ENCODE measurements at regions not wholly inside any gene's neighbourhood (a gene's known extent, or its start where the extent isn't known, plus 50 kb on each side); places are given as distances from the start of the nearest gene placed in this dataset.

GRCh38 chr9:111222757-111223156 is 107.3 kb downstream of the OR2K2 start:
- ATAC-seq (ENCODE audit: low read depth) (no peak), DNase-seq (no peak)
- Histone ChIP-seq H3K79me1 (ENCODE audit: low read depth in 1 of 2, low read length in 2 of 2) (no peaks in the 10 kb centered on the region), H3K4me3 (ENCODE audit: insufficient read depth, low read depth, low read length) (no peak overlapping the region), H3K14ac (replicated peaks; ENCODE audit: low read depth, low read length) (no peak overlapping the region), H2BK120ac (ENCODE audit: low read depth, low read length) (no peak overlapping the region), H3K56ac (ENCODE audit: extremely low read depth, insufficient read depth, low read length) (no peak overlapping the region), H3K9me1 (ENCODE audit: insufficient read depth, low read length) (no peaks in the 10 kb centered on the region), H3K36me3 (ENCODE audit: control insufficient read depth, insufficient read depth, low read length) (no peaks in the 10 kb centered on the region), H2AFZ (replicated peaks; ENCODE audit: low read length, poor library complexity) (no peak overlapping the region), H3K4me1 (ENCODE audit: control insufficient read depth, insufficient read depth, low read length) (no peaks in the 10 kb centered on the region), H3K4me2 (ENCODE audit: low read depth, low read length) (no peak overlapping the region), H2BK20ac (ENCODE audit: low read depth, low read length) (no peak overlapping the region), H3K18ac (ENCODE audit: low read depth, low read length) (no peak overlapping the region), H2BK5ac (ENCODE audit: low read depth, low read length, poor library complexity, severe bottlenecking) (no peak overlapping the region), H3K27ac (ENCODE audit: insufficient read depth, low read length) (no peak overlapping the region), H2AK9ac (replicated peaks; ENCODE audit: low read depth, low read length, poor library complexity) (no peak overlapping the region), H3K9me3 (ENCODE audit: control insufficient read depth, insufficient read depth, low read length) (no peaks in the 10 kb centered on the region), H2AK5ac (ENCODE audit: low read depth, low read length) (no peak overlapping the region), H2BK15ac (ENCODE audit: low read depth, low read length) (no peak overlapping the region), H3K27me3 (ENCODE audit: control insufficient read depth, insufficient read depth, low read length) (no peaks in the 10 kb centered on the region), H3K23ac (ENCODE audit: low read depth, low read length) (no peak overlapping the region), H4K91ac (ENCODE audit: insufficient read depth, low read depth, low read length) (no peak overlapping the region), H4K5ac (ENCODE audit: low read depth, low read length) (no peak overlapping the region), H3K4ac (ENCODE audit: low read depth, low read length) (no peak overlapping the region), H3K9ac (ENCODE audit: low read depth, low read length) (no peak overlapping the region), H4K8ac (ENCODE audit: low read depth in 2 of 2, low read length in 2 of 2) (no peak overlapping the region), H4K20me1 (ENCODE audit: insufficient read depth, low read length) (no peaks in the 10 kb centered on the region)
- TF ChIP-seq FOS (IDR thresholded peaks at IDR 0.05; ENCODE audit: low read depth, low read length) = no peak
- TF ChIP-seq CTCF (conservative IDR thresholded peaks at IDR 0.05; ENCODE audit: low read depth, low read length) = no peak
- TF ChIP-seq RCOR1 (IDR thresholded peaks at IDR 0.05; ENCODE audit: insufficient replicate concordance, low read length) = no peak
- TF ChIP-seq MXI1 (IDR thresholded peaks at IDR 0.05; ENCODE audit: borderline replicate concordance, low read depth, low read length) = no peak
- TF ChIP-seq CHD1 (IDR thresholded peaks at IDR 0.05; ENCODE audit: low read depth, low read length) = no peak
- no peak for TF ChIP-seq NFE2L2 (IDR thresholded peaks at IDR 0.05; ENCODE audit: low read depth, low read length)
- TF ChIP-seq POLR2A (IDR thresholded peaks at IDR 0.05; ENCODE audit: low read depth, low read length) = no peak
- no peak for TF ChIP-seq ELK1 (IDR thresholded peaks at IDR 0.05; ENCODE audit: borderline replicate concordance, low read depth, low read length)
- no peak for TF ChIP-seq BHLHE40 (IDR thresholded peaks at IDR 0.05; ENCODE audit: low read depth, low read length)
- no peak for TF ChIP-seq MAFK (IDR thresholded peaks at IDR 0.05; ENCODE audit: low read depth, low read length)
- TF ChIP-seq RAD21 (IDR thresholded peaks at IDR 0.05; ENCODE audit: low read length) = no peak
- dilution Hi-C loops (cut with HindIII; ENCODE audit: low sequenced_read_pairs, unreplicated experiment) (no loop called here), intact Hi-C loops (cut with micrococcal nuclease) (no loop called here), in situ Hi-C loops (cut with MboI; ENCODE audit: low sequenced_read_pairs) (no loop called here)
- CTCF ChIA-PET = interaction anchor here (1.0 kb wide), 1 partner anchor 10 kb away, joined by 4 read pairs; no protein-coding TSS in a partner anchor
- WGBS, 2 experiments (ENCODE audit: extremely low coverage in 2 of 2, insufficient read length in 1 of 2) = no CpG with 5 or more reads among the region's 1 CpG
- BruUV-seq (replicated peaks) = no TSS peak
- POLR2A ChIA-PET (ENCODE audit: unreplicated experiment) = no interaction called here

Data from IMR-90 (cell line).